ENCODE measurements at regions not wholly inside any gene's neighbourhood (a gene's known extent, or its start where the extent isn't known, plus 50 kb on each side); places are given as distances from the start of the nearest gene placed in this dataset.
"Not testable (repeated sequence)": the region's sequence is repeated elsewhere in the genome, so short reads cannot be mapped to it uniquely, and the experiment has no call there.

DNA sequence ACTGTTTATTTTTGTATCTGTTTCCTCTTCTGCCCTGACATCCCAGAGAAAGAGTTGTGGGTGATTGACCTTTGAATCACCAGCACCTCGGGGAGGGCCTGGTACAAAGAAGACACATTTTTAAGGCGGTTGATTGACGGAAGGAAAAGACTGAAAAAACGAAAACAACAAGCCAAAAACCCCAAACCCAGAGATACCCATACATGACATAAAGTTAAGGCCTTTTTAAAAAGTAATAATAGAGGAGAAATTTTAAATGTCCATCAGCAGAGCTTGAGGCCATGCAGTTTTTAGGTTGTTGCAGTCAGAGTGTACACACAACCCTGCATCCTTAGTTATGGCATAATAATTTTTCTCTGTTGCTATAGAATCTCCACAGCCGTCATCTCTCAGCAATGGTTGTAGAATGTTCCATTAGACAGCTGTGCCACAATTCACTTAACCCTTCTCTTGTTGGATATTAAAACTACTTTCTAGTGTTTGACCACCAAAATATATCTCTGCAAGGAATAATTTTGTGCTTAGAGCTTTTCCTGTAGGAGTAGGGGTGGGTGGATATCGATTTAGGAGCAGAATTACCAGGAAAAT lies 110.2 kb downstream of the GNL3L start:
- Histone ChIP-seq H3K9me2 (ENCODE audit: insufficient read depth) (no peaks in the 10 kb centered on the region), H3K27me3 (replicated peaks; ENCODE audit: insufficient read depth) (no peaks in the 10 kb centered on the region), H2AFZ (peak overlapping the region; percentile 90), H3K9me3 (ENCODE audit: low read depth) (no peaks in the 10 kb centered on the region), H3F3A (ENCODE audit: insufficient read depth) (0 out of 2 replicates have a peak, but pooled peaks cover 5% of the 10 kb centered on the region), H3K36me3 (ENCODE audit: low read depth) (no peaks in the 10 kb centered on the region), H3K27ac (peak overlapping the region; percentile 96), H3K79me2 (ENCODE audit: insufficient read depth) (no peaks in the 10 kb centered on the region), H4K20me1 (ENCODE audit: insufficient read depth) (no peaks in the 10 kb centered on the region), H3K4me3 (peak overlapping the region; percentile 69), H3K4me2 (ENCODE audit: unreplicated experiment) (peak overlapping the region; percentile 78), H3K4me1 (ENCODE audit: insufficient read depth) (peaks cover 11% of the 10 kb centered on the region), H3K9ac (peak overlapping the region; percentile 88)
- TF ChIP-seq EZH2phosphoT487 (IDR thresholded peaks at IDR 0.05; ENCODE audit: insufficient read depth, low read depth) (no peak), EZH2 (IDR thresholded peaks at IDR 0.05; ENCODE audit: insufficient read depth, poor library complexity, severe bottlenecking) (no peak)
- in situ Hi-C loops (cut with MboI): no loop called here
- DNase-seq: peak; percentile 21
- WGBS, 2 experiments (ENCODE audit: low coverage in 1 of 2, low lambda C conversion rate in 2 of 2, missing lambda C conversion rate in 2 of 2): 5 to 18% methylated on average over 6 of the region's 6 CpGs

DNA sequence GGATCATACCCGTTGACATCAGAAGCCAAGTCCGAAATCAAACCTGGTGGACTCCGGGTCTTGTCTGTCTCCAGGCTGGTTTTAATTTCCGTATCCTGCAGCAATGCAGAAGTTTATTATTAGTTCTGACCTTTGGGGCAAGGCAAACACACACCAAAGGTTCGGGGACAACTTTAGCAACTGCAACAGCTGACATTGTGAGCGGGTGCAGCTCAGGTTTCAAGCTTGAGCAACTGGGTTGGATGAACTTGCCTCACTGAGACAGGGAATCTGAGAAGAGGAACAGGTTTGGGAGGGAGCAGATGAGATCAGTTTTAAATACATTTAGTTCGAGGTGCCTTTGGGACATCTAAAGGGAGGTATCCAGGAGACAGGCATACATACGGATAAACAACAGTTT lies 110.7 kb downstream of the GNL3L start:
- in situ Hi-C loops (cut with MboI): no loop called here
- no peak overlapping the region for H3K4me3 ChIP-seq
- no peak for TF ChIP-seq EZH2 (IDR thresholded peaks at IDR 0.05; ENCODE audit: insufficient read depth, poor library complexity, severe bottlenecking)
- no peak for TF ChIP-seq EZH2phosphoT487 (IDR thresholded peaks at IDR 0.05; ENCODE audit: insufficient read depth, low read depth)
- no peaks in the 10 kb centered on the region for H3K9me3 ChIP-seq (ENCODE audit: low read depth)
- WGBS, 2 experiments (ENCODE audit: low coverage in 1 of 2, low lambda C conversion rate in 2 of 2, missing lambda C conversion rate in 2 of 2): 42 to 43% methylated on average over 8 of the region's 8 CpGs
- no peaks in the 10 kb centered on the region for H3K79me2 ChIP-seq (ENCODE audit: insufficient read depth)
- peak; percentile 5 for DNase-seq
- no peaks in the 10 kb centered on the region for H3K36me3 ChIP-seq (ENCODE audit: low read depth)
- 0 out of 2 replicates have a peak, but pooled peaks cover 5% of the 10 kb centered on the region for H3F3A ChIP-seq (ENCODE audit: insufficient read depth)
- peak overlapping the region; percentile 88 for H3K9ac ChIP-seq
- no peak overlapping the region for H3K4me2 ChIP-seq (ENCODE audit: unreplicated experiment)
- H2AFZ ChIP-seq: peak overlapping the region; percentile 90
- no peaks in the 10 kb centered on the region for H4K20me1 ChIP-seq (ENCODE audit: insufficient read depth)
- H3K4me1 ChIP-seq (ENCODE audit: insufficient read depth): peaks cover 11% of the 10 kb centered on the region
- H3K27me3 ChIP-seq (replicated peaks; ENCODE audit: insufficient read depth): no peaks in the 10 kb centered on the region
- H3K27ac ChIP-seq: peak overlapping the region; percentile 96
- H3K9me2 ChIP-seq (ENCODE audit: insufficient read depth): no peaks in the 10 kb centered on the region

DNA sequence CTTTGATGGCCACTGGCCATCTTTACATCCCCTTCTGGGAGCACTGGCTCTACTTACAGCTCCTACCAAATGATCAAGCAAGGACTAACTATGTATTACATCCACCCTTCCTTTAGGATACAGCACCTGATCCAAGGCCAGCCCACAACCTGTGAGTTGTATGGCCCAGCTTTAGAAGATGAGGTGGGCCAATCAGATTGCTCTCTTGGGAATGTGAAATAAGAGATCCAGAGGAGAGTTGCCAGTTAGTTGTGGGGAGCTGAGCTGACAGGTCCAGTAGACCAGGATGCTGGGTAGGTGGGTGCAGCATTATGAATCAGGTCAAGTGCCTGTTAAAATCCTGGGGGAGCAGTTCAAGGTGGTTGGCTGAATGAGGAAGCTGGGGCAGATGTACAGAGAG lies 111.5 kb downstream of the GNL3L start:
- Histone ChIP-seq H3K4me3 (no peak overlapping the region), H3K9me2 (ENCODE audit: insufficient read depth) (no peaks in the 10 kb centered on the region), H2AFZ (no peak overlapping the region), H3K36me3 (ENCODE audit: low read depth) (no peaks in the 10 kb centered on the region), H3K79me2 (ENCODE audit: insufficient read depth) (no peaks in the 10 kb centered on the region), H3K4me2 (ENCODE audit: unreplicated experiment) (no peak overlapping the region), H3F3A (ENCODE audit: insufficient read depth) (0 out of 2 replicates have a peak, but pooled peaks cover 5% of the 10 kb centered on the region), H3K27me3 (replicated peaks; ENCODE audit: insufficient read depth) (no peaks in the 10 kb centered on the region), H3K9ac (no peak overlapping the region), H3K4me1 (ENCODE audit: insufficient read depth) (peaks cover 11% of the 10 kb centered on the region), H3K9me3 (ENCODE audit: low read depth) (no peaks in the 10 kb centered on the region), H3K27ac (no peak overlapping the region), H4K20me1 (ENCODE audit: insufficient read depth) (no peaks in the 10 kb centered on the region)
- DNase-seq: no peak
- TF ChIP-seq EZH2phosphoT487 (IDR thresholded peaks at IDR 0.05; ENCODE audit: insufficient read depth, low read depth): no peak
- no peak for TF ChIP-seq EZH2 (IDR thresholded peaks at IDR 0.05; ENCODE audit: insufficient read depth, poor library complexity, severe bottlenecking)
- in situ Hi-C loops (cut with MboI): no loop called here

DNA sequence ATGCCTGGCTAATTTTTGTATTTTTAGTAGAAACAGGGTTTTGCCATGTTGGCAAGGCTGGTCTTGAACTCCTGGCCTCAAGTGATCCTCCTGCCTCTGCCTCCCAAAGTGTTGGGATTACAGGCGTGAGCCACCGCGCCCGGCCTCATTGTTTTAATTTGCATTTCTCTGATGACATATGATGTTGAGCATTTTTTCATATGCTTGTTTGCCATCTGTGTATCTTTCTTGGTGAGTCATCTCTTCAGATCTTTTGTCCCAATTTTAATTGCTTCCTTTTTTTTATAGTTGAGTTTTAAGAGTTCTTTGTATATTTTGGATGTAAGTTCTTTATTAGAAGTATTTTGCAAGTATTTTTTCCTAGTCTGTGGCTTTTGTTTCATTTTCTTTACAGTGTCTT lies 117.6 kb downstream of the GNL3L start:
- WGBS, 2 experiments (ENCODE audit: low coverage in 1 of 2, low lambda C conversion rate in 2 of 2, missing lambda C conversion rate in 2 of 2): 7 to 11% methylated on average over 4 of the region's 4 CpGs
- H3K27me3 ChIP-seq (replicated peaks; ENCODE audit: insufficient read depth); H3K36me3 ChIP-seq (ENCODE audit: low read depth); in situ Hi-C loops (cut with MboI); H3K4me3 ChIP-seq; H3K9me2 ChIP-seq (ENCODE audit: insufficient read depth); H3K4me2 ChIP-seq (ENCODE audit: unreplicated experiment); H4K20me1 ChIP-seq (ENCODE audit: insufficient read depth); H3K9me3 ChIP-seq (ENCODE audit: low read depth); H3K27ac ChIP-seq; H3K4me1 ChIP-seq (ENCODE audit: insufficient read depth); H2AFZ ChIP-seq; H3K79me2 ChIP-seq (ENCODE audit: insufficient read depth); H3F3A ChIP-seq (ENCODE audit: insufficient read depth); H3K9ac ChIP-seq: not testable (repeated sequence)
- DNase-seq: peak; percentile 3

DNA sequence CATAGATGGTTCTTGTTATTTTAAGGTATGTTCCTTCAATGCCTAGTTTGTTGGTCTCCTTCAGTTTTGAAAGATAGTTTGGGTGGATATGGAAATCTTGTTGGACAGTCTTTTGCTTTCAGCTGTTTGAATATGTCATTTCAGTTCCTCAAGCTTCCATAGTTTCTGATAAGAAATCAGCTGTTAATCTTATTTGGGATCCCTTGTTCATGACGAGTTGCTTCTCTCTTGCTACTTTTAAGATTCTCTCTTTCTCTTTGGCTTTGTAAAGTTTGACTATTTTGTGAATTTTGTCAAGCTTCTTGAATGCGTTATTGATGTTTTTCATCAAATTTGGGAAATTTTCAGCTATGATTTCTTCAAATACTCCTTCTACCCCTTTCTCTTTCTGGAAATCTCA lies 129.5 kb downstream of the GNL3L start:
- H3K36me3 ChIP-seq (ENCODE audit: low read depth): no peaks in the 10 kb centered on the region
- WGBS, 2 experiments (ENCODE audit: low coverage in 1 of 2, low lambda C conversion rate in 2 of 2, missing lambda C conversion rate in 2 of 2): 19 to 27% methylated on average over 2 of the region's 2 CpGs
- TF ChIP-seq EZH2 (IDR thresholded peaks at IDR 0.05; ENCODE audit: insufficient read depth, poor library complexity, severe bottlenecking) (no peak), EZH2phosphoT487 (IDR thresholded peaks at IDR 0.05; ENCODE audit: insufficient read depth, low read depth) (no peak)
- H3F3A ChIP-seq (ENCODE audit: insufficient read depth): no peaks in the 10 kb centered on the region
- no peaks in the 10 kb centered on the region for H3K9me3 ChIP-seq (ENCODE audit: low read depth)
- no peaks in the 10 kb centered on the region for H4K20me1 ChIP-seq (ENCODE audit: insufficient read depth)
- H3K27me3 ChIP-seq (replicated peaks; ENCODE audit: insufficient read depth): no peaks in the 10 kb centered on the region
- in situ Hi-C loops (cut with MboI): no loop called here
- H3K79me2 ChIP-seq (ENCODE audit: insufficient read depth): no peaks in the 10 kb centered on the region
- H3K4me3 ChIP-seq: no peak overlapping the region
- no peak overlapping the region for H3K4me2 ChIP-seq (ENCODE audit: unreplicated experiment)
- no peaks in the 10 kb centered on the region for H3K9me2 ChIP-seq (ENCODE audit: insufficient read depth)
- no peak overlapping the region for H2AFZ ChIP-seq
- no peak for DNase-seq
- no peaks in the 10 kb centered on the region for H3K4me1 ChIP-seq (ENCODE audit: insufficient read depth)
- no peak overlapping the region for H3K27ac ChIP-seq
- H3K9ac ChIP-seq: no peak overlapping the region

Data from GM23248 (cell line).